ENCODE measurements at regions not wholly inside any gene's neighbourhood (a gene's known extent, or its start where the extent isn't known, plus 50 kb on each side); places are given as distances from the start of the nearest gene placed in this dataset.

DNA sequence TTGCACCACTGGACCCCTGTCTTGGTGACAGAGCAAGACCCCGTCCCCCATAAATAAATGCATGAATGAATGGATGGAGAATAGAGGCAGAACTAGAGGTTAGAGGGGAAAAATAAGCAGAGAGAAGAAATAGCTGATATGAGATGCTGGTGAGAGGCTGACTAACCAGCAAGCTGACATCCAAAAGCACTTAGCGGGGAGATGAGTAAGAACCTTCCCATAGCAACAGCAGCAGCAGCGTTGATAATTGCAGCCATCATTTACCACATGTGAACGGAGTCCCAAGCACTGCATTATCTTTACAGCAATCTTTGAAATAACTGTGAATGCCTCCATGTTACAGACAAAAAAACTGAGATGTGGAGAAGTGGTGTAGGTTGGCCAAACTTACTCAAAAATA is 777.3 kb upstream of the EEF2KMT start:
- TF ChIP-seq SMARCE1 (IDR thresholded peaks at IDR 0.05; ENCODE audit: borderline replicate concordance) (no peak), ZNF615 (CRISPR knock-in tag; IDR thresholded peaks at IDR 0.05; ENCODE audit: borderline replicate concordance) (no peak), RFX5 (IDR thresholded peaks at IDR 0.05; ENCODE audit: low read depth, low read length) (no peak)
- TF ChIP-seq, protein P1, sequence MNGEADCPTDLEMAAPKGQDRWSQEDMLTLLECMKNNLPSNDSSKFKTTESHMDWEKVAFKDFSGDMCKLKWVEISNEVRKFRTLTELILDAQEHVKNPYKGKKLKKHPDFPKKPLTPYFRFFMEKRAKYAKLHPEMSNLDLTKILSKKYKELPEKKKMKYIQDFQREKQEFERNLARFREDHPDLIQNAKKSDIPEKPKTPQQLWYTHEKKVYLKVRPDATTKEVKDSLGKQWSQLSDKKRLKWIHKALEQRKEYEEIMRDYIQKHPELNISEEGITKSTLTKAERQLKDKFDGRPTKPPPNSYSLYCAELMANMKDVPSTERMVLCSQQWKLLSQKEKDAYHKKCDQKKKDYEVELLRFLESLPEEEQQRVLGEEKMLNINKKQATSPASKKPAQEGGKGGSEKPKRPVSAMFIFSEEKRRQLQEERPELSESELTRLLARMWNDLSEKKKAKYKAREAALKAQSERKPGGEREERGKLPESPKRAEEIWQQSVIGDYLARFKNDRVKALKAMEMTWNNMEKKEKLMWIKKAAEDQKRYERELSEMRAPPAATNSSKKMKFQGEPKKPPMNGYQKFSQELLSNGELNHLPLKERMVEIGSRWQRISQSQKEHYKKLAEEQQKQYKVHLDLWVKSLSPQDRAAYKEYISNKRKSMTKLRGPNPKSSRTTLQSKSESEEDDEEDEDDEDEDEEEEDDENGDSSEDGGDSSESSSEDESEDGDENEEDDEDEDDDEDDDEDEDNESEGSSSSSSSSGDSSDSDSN (CRISPR knock-in tag; IDR thresholded peaks at IDR 0.05) = no peak
- Histone ChIP-seq H3K4me2 (ENCODE audit: low read depth, low read length) (no peak overlapping the region), H3K9ac (ENCODE audit: insufficient read depth, low read depth, low read length) (no peak overlapping the region), H3K4me1 (ENCODE audit: insufficient read depth, low read length) (no peaks in the 10 kb centered on the region), H3K36me3 (replicated peaks in 1 of 2; ENCODE audit: control insufficient read depth in 1 of 2, insufficient read depth in 2 of 2, low read length in 2 of 2) (no peaks in the 10 kb centered on the region), H4K20me1 (ENCODE audit: insufficient read depth, low read length) (no peaks in the 10 kb centered on the region), H3K79me2 (ENCODE audit: insufficient read depth, low read length) (no peaks in the 10 kb centered on the region), H3K9me3 (ENCODE audit: low read length) (no peaks in the 10 kb centered on the region), H3K4me3 (replicated peaks in 1 of 3; ENCODE audit: insufficient read depth in 1 of 3, low read depth in 2 of 3, low read length in 3 of 3) (no peak overlapping the region), H3K27me3 (ENCODE audit: control insufficient read depth in 1 of 2, insufficient read depth in 2 of 2, low read length in 2 of 2) (no peaks in the 10 kb centered on the region; a peak in 1 of 5 replicates), H2AFZ (ENCODE audit: low read length) (no peak overlapping the region), H3K27ac (ENCODE audit: extremely low read length, insufficient read depth, low read length) (no peak overlapping the region)
- ATAC-seq = no peak
- 0% methylated on average over 4 of the region's 4 CpGs for WGBS (ENCODE audit: low lambda C conversion rate)
- no TSS peak for BruUV-seq (replicated peaks)
- intact Hi-C loops (cut with micrococcal nuclease; ENCODE audit: unreplicated experiment) (no loop called here), in situ Hi-C loops (cut with HindIII; ENCODE audit: extremely low pct_ligation_motif_present, low pct_unique_long_range_greater_than_20kb) (no loop called here)
- FAIRE-seq = no peak
- no peak for DNase-seq (ENCODE audit: low spot score)
- ChIA-PET POLR2A (no interaction called here), CTCF (ENCODE audit: low intra/inter-chr PET ratio, low total read pairs) (no interaction called here)

DNA sequence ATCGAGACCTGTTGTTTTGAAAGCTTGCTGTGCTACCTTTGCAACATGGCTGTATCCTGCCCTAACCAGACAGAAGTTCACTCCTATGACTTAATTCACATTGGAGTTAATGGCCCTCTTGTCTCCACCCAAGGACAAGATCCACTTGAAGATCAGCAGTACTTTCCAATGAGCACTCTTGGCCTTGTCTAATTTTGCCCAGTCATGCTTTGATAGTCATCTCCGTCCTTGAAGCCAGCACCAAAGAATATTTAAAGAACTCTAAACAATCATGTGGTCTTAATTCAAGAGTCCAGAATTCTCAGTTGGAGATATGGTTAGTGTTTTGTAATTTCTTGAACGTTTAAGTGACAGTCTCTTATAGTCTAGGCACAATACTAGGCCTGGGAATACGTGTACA is 775.6 kb upstream of the EEF2KMT start:
- Histone ChIP-seq H3K4me3 (replicated peaks in 1 of 3; ENCODE audit: insufficient read depth in 1 of 3, low read depth in 2 of 3, low read length in 3 of 3) (no peak overlapping the region), H4K20me1 (ENCODE audit: insufficient read depth, low read length) (no peaks in the 10 kb centered on the region), H3K36me3 (replicated peaks in 1 of 2; ENCODE audit: control insufficient read depth in 1 of 2, insufficient read depth in 2 of 2, low read length in 2 of 2) (no peaks in the 10 kb centered on the region), H3K9me3 (ENCODE audit: low read length) (no peaks in the 10 kb centered on the region), H2AFZ (ENCODE audit: low read length) (no peak overlapping the region), H3K9ac (ENCODE audit: insufficient read depth, low read depth, low read length) (no peak overlapping the region), H3K27ac (ENCODE audit: extremely low read length, insufficient read depth, low read length) (no peak overlapping the region), H3K4me2 (ENCODE audit: low read depth, low read length) (no peak overlapping the region), H3K27me3 (ENCODE audit: control insufficient read depth in 1 of 2, insufficient read depth in 2 of 2, low read length in 2 of 2) (no peaks in the 10 kb centered on the region; a peak in 1 of 5 replicates), H3K4me1 (ENCODE audit: insufficient read depth, low read length) (no peaks in the 10 kb centered on the region), H3K79me2 (ENCODE audit: insufficient read depth, low read length) (no peaks in the 10 kb centered on the region)
- 12% methylated on average over 4 of the region's 4 CpGs for WGBS (ENCODE audit: low lambda C conversion rate)
- BruUV-seq (replicated peaks) = no TSS peak
- TF ChIP-seq NFE2L2 (IDR thresholded peaks at IDR 0.05; ENCODE audit: low read length) = peak; percentile 71
- TF ChIP-seq, protein P2, sequence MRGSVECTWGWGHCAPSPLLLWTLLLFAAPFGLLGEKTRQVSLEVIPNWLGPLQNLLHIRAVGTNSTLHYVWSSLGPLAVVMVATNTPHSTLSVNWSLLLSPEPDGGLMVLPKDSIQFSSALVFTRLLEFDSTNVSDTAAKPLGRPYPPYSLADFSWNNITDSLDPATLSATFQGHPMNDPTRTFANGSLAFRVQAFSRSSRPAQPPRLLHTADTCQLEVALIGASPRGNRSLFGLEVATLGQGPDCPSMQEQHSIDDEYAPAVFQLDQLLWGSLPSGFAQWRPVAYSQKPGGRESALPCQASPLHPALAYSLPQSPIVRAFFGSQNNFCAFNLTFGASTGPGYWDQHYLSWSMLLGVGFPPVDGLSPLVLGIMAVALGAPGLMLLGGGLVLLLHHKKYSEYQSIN (CRISPR knock-in tag; IDR thresholded peaks at IDR 0.05; ENCODE audit: borderline replicate concordance) = no peak
- in situ Hi-C loops (cut with HindIII; ENCODE audit: extremely low pct_ligation_motif_present, low pct_unique_long_range_greater_than_20kb) (no loop called here), intact Hi-C loops (cut with micrococcal nuclease; ENCODE audit: unreplicated experiment) (no loop called here)
- no peak for DNase-seq (ENCODE audit: low spot score)
- no peak for ATAC-seq
- no peak for FAIRE-seq
- POLR2A ChIA-PET = no interaction called here
- CTCF ChIA-PET (ENCODE audit: low intra/inter-chr PET ratio, low total read pairs) = no interaction called here

Data from HepG2 (cell line).